ENCODE measurements at regions not wholly inside any gene's neighbourhood (a gene's known extent, or its start where the extent isn't known, plus 50 kb on each side); places are given as distances from the start of the nearest gene placed in this dataset.

- TF ChIP-seq CTCF (IDR thresholded peaks at IDR 0.05) (no peak), POLR2A (IDR thresholded peaks at IDR 0.05) (no peak)
Measured at GRCh38 chr3:106631373-106632108, 745.7 kb upstream of the CCDC54 start.
